ENCODE measurements at regions not wholly inside any gene's neighbourhood (a gene's known extent, or its start where the extent isn't known, plus 50 kb on each side); places are given as distances from the start of the nearest gene placed in this dataset.
A peak's percentile ranks its signal among the peaks of the same experiment; 100 is the strongest.

DNA sequence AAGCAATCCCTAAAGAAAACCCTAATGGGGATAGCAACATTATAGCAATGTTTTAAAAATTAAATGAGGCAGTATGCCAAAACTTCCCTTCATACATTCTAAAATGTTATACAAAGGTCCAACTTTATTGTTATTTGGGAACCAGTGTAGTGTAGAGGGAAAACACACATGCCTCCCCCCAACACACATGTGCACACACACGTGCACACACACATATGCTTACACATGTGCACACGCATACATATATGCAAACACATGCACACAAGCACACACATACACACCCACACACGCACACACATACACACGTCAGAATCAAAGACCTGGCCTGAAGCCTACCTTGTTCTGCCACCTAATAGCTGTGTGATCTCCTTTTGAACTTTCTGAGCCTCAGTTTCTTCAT is 83.3 kb downstream of the SCN11A start:
- Histone ChIP-seq H3K4me1 (ENCODE audit: control insufficient read depth in 1 of 2, extremely low read depth in 1 of 2, insufficient read depth in 2 of 2, low read length in 2 of 2) (no peaks in the 10 kb centered on the region), H3K27me3 (replicated peaks in 1 of 2; ENCODE audit: control insufficient read depth in 2 of 2, extremely low read depth in 1 of 2, insufficient read depth in 2 of 2, low read length in 1 of 2) (peaks cover 0 to 15% of the 10 kb centered on the region in 2 experiments), H3K9me3 (no peaks in the 10 kb centered on the region), H3K4me3 (ENCODE audit: control insufficient read depth in 1 of 2, extremely low read depth in 1 of 2, low read length in 1 of 2) (no peak overlapping the region), H3K27ac (ENCODE audit: low read length) (no peak overlapping the region), H3K36me3 (ENCODE audit: control insufficient read depth in 2 of 2, extremely low read depth in 1 of 2, insufficient read depth in 1 of 2, low read length in 1 of 2) (no peaks in the 10 kb centered on the region)
- CTCF ChIA-PET = no interaction called here
- 83% methylated on average over 4 of the region's 4 CpGs for WGBS (ENCODE audit: insufficient coverage)
- POLR2A ChIA-PET = no interaction called here
- Mint-ChIP-seq H3K27me3 (peaks cover 5 to 11% of the 10 kb centered on the region in 2 donors), H3K4me1 (no peaks in the 10 kb centered on the region), H3K27ac (no peak overlapping the region), H3K4me3 (no peak overlapping the region), H3K36me3 (no peaks in the 10 kb centered on the region), H3K9me3 (no peaks in the 10 kb centered on the region)
- DNase-seq = no peak
- ATAC-seq (replicated peaks in 1 of 4) = no peak

DNA sequence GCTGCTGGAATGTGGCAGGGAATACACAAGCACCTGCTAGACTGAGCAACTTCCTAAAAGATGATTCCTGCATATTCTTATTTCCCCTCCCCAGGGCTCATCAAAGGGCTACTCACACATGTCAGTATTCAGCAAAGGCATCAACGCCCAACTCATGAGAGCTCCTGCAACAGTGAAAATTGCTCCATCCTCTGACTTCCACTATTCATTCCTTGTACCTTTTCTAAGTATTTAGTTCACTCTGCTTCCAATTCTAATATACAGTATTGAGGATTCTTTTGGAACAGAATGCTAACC is 84.1 kb downstream of the SCN11A start:
- Mint-ChIP-seq H3K36me3 (no peaks in the 10 kb centered on the region), H3K4me1 (no peaks in the 10 kb centered on the region), H3K27me3 (peaks cover 5 to 14% of the 10 kb centered on the region in 2 donors), H3K27ac (no peak overlapping the region), H3K4me3 (no peak overlapping the region), H3K9me3 (no peaks in the 10 kb centered on the region)
- H3K27me3 ChIP-seq (replicated peaks in 1 of 2; ENCODE audit: control insufficient read depth in 2 of 2, extremely low read depth in 1 of 2, insufficient read depth in 2 of 2, low read length in 1 of 2) = peaks cover 0 to 15% of the 10 kb centered on the region in 2 experiments
- no peaks in the 10 kb centered on the region for H3K36me3 ChIP-seq (ENCODE audit: control insufficient read depth in 2 of 2, extremely low read depth in 1 of 2, insufficient read depth in 1 of 2, low read length in 1 of 2)
- H3K27ac ChIP-seq (ENCODE audit: low read length) = no peak overlapping the region
- ATAC-seq (replicated peaks in 1 of 4) = no peak
- H3K4me1 ChIP-seq (ENCODE audit: control insufficient read depth in 1 of 2, extremely low read depth in 1 of 2, insufficient read depth in 2 of 2, low read length in 2 of 2) = no peaks in the 10 kb centered on the region
- ChIA-PET CTCF (no interaction called here), POLR2A (no interaction called here)
- no peak for DNase-seq
- no peaks in the 10 kb centered on the region for H3K9me3 ChIP-seq
- WGBS (ENCODE audit: insufficient coverage) = no CpG with 5 or more reads among the region's 1 CpG
- no peak overlapping the region for H3K4me3 ChIP-seq (ENCODE audit: control insufficient read depth in 1 of 2, extremely low read depth in 1 of 2, low read length in 1 of 2)

DNA sequence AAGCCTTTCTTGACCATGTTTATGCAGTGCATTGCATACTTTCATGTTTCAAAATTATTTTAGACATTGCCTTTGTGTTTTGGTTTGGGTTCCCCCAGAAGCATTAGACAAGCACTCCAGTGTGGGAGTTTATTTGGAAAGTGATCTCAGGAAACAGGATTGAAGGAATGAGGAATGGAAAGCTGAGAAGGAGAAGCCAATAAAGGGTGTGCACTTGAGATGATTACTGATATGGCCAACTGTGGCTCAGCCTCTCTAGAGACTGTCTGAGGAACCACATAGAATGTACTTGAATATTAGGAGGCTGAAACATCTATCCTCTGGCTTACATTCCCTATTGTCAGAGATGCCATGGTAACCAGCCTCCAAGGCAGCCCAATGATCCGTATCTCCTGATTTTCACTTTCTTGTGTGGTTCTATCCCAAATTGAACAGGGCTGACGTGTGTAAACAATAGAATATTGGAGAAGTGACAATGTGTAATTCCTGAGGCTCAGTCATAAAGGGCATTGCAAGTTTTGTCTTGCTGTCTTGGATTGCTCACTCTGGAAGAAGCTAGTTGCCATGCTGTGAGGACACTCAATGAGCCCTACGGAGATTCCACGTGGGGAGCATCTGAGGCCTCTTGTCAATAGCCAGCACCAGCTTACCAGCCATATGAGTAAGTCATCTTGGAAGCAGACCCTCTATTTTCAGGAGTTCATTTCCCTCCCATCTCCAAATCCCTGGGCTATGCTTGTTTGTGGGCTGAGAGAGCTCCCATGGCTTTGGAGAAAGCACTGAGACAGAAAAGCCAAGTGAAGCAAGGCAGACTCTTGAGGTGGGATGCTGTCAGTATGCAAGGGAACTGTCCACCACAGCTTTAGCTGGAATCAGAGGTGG is 84.7 kb downstream of the SCN11A start:
- 60% methylated on average over 1 of the region's 4 CpGs for WGBS (ENCODE audit: insufficient coverage)
- Mint-ChIP-seq H3K36me3 (no peaks in the 10 kb centered on the region), H3K9me3 (no peaks in the 10 kb centered on the region), H3K27me3 (peaks cover 5 to 12% of the 10 kb centered on the region in 2 donors), H3K4me3 (no peak overlapping the region), H3K27ac (no peak overlapping the region), H3K4me1 (no peaks in the 10 kb centered on the region)
- Histone ChIP-seq H3K4me3 (ENCODE audit: control insufficient read depth in 1 of 2, extremely low read depth in 1 of 2, low read length in 1 of 2) (no peak overlapping the region), H3K9me3 (no peaks in the 10 kb centered on the region), H3K27ac (ENCODE audit: low read length) (no peak overlapping the region), H3K27me3 (replicated peaks in 1 of 2; ENCODE audit: control insufficient read depth in 2 of 2, extremely low read depth in 1 of 2, insufficient read depth in 2 of 2, low read length in 1 of 2) (peaks cover 0 to 12% of the 10 kb centered on the region in 2 experiments), H3K4me1 (ENCODE audit: control insufficient read depth in 1 of 2, extremely low read depth in 1 of 2, insufficient read depth in 2 of 2, low read length in 2 of 2) (no peaks in the 10 kb centered on the region), H3K36me3 (ENCODE audit: control insufficient read depth in 2 of 2, extremely low read depth in 1 of 2, insufficient read depth in 1 of 2, low read length in 1 of 2) (no peaks in the 10 kb centered on the region)
- no peak for DNase-seq
- POLR2A ChIA-PET = no interaction called here
- no peak for ATAC-seq (replicated peaks in 1 of 4)
- CTCF ChIA-PET = interaction anchor here in 1 of 2 donors (0.6 kb wide), 1 partner anchor 391 kb away, joined by 3 read pairs; no protein-coding TSS in a partner anchor

DNA sequence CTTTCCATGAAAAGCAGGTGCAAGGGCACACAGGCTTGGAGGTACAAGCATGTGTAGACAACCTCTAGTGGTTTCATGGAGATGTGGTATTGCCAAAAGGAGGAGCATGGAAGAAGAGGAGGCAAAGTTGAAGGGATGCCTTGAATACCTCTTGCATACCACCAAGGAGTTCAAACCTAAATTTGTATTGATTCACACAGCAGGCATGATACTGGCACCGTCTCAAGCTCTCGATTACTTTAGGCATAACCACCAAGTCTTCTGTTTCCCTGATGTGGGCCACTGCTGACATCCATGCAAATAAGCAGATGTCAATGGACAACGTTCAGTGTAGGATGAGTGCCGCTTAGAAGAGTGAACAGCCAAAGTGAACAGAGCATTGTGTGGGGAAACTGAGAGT is 87.1 kb downstream of the SCN11A start:
- Histone ChIP-seq H3K4me3 (ENCODE audit: control insufficient read depth in 1 of 2, extremely low read depth in 1 of 2, low read length in 1 of 2) (no peak overlapping the region), H3K27me3 (replicated peaks in 1 of 2; ENCODE audit: control insufficient read depth in 2 of 2, extremely low read depth in 1 of 2, insufficient read depth in 2 of 2, low read length in 1 of 2) (peaks cover 0 to 5% of the 10 kb centered on the region in 2 experiments), H3K27ac (ENCODE audit: low read length) (no peak overlapping the region), H3K9me3 (no peaks in the 10 kb centered on the region), H3K36me3 (ENCODE audit: control insufficient read depth in 2 of 2, extremely low read depth in 1 of 2, insufficient read depth in 1 of 2, low read length in 1 of 2) (no peaks in the 10 kb centered on the region), H3K4me1 (ENCODE audit: control insufficient read depth in 1 of 2, extremely low read depth in 1 of 2, insufficient read depth in 2 of 2, low read length in 2 of 2) (no peaks in the 10 kb centered on the region)
- ATAC-seq (replicated peaks in 1 of 4) (no peak), DNase-seq (no peak)
- WGBS (ENCODE audit: insufficient coverage) = 95% methylated on average over 2 of the region's 4 CpGs
- H3K4me3 Mint-ChIP-seq = no peak overlapping the region
- H3K27me3 Mint-ChIP-seq = peaks cover 0 to 9% of the 10 kb centered on the region in 2 donors
- H3K4me1 Mint-ChIP-seq = peaks cover 0 to 5% (median 3%) of the 10 kb centered on the region in 3 donors
- POLR2A ChIA-PET = no interaction called here
- H3K27ac Mint-ChIP-seq = no peak overlapping the region
- no peaks in the 10 kb centered on the region for H3K9me3 Mint-ChIP-seq
- CTCF ChIA-PET = no interaction called here
- H3K36me3 Mint-ChIP-seq = no peaks in the 10 kb centered on the region

DNA sequence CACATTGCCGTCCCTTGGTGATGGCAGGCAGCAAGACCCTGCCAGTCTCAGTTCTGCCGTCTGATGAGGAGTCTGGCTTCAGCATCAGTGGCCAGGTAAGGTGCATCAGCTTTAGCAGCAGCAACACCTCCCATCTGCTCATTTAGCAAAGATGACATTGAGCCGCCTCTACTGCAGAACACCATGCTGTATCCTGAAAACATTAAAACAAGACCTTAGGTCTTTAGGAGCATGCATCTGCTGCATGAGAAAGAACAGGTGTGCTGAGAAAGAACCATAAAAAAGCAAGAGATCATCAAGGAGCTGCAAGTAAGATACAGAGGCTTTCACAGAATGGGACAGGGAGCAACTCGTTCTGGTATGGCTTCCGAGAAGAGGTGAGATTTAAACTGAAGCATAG is 87.5 kb downstream of the SCN11A start:
- no peaks in the 10 kb centered on the region for H3K9me3 ChIP-seq
- POLR2A ChIA-PET = no interaction called here
- peaks cover 0 to 5% (median 3%) of the 10 kb centered on the region in 3 donors for H3K4me1 Mint-ChIP-seq
- H3K36me3 Mint-ChIP-seq = no peaks in the 10 kb centered on the region
- peaks cover 0 to 3% of the 10 kb centered on the region in 2 experiments for H3K27me3 ChIP-seq (replicated peaks in 1 of 2; ENCODE audit: control insufficient read depth in 2 of 2, extremely low read depth in 1 of 2, insufficient read depth in 2 of 2, low read length in 1 of 2)
- no peak overlapping the region for H3K27ac Mint-ChIP-seq
- 79% methylated on average over 4 of the region's 5 CpGs for WGBS (ENCODE audit: insufficient coverage)
- DNase-seq = no peak
- peaks cover 0 to 8% of the 10 kb centered on the region in 2 donors for H3K27me3 Mint-ChIP-seq
- no peaks in the 10 kb centered on the region for H3K9me3 Mint-ChIP-seq
- H3K4me3 ChIP-seq (ENCODE audit: control insufficient read depth in 1 of 2, extremely low read depth in 1 of 2, low read length in 1 of 2) = no peak overlapping the region
- H3K4me3 Mint-ChIP-seq = no peak overlapping the region
- no peaks in the 10 kb centered on the region for H3K4me1 ChIP-seq (ENCODE audit: control insufficient read depth in 1 of 2, extremely low read depth in 1 of 2, insufficient read depth in 2 of 2, low read length in 2 of 2)
- CTCF ChIA-PET = no interaction called here
- no peak for ATAC-seq (replicated peaks in 1 of 4)
- H3K27ac ChIP-seq (ENCODE audit: low read length) = no peak overlapping the region
- H3K36me3 ChIP-seq (ENCODE audit: control insufficient read depth in 2 of 2, extremely low read depth in 1 of 2, insufficient read depth in 1 of 2, low read length in 1 of 2) = no peaks in the 10 kb centered on the region

DNA sequence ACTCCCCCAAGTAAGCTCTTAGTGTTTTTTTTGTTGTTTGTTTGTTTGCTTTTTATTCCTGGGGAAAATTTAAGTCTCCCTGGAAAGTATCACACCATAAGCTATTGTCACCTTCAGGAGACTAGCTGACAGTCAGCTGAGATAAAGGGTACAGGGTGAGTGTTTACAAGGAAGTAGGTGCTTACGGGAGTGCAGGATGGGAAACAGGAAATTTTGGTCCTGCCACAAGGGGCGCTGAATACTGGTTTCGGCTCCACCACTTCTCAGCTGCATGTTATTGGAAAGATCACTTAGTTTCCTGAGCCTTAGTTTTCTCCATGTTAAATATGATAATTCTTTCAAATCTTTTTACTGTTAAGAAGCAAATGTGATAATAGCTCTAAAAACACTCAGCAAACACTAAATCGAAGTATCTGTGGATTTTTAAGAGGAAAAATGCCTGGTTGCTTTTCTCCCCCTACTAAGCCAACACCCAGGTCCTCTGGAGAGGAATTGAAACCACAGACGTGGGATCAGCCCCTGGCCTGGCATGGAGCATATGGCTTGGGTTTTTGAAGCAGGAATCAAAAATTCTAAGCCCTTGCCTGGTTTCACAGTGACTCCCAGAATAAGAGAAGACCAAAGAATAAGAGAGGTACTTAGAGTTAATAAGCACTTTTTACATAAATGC is 90.7 kb downstream of the SCN11A start:
- Histone ChIP-seq H3K27ac (ENCODE audit: low read length) (no peak overlapping the region), H3K4me3 (ENCODE audit: control insufficient read depth in 1 of 2, extremely low read depth in 1 of 2, low read length in 1 of 2) (no peak overlapping the region), H3K9me3 (no peaks in the 10 kb centered on the region), H3K4me1 (ENCODE audit: control insufficient read depth in 1 of 2, extremely low read depth in 1 of 2, insufficient read depth in 2 of 2, low read length in 2 of 2) (no peaks in the 10 kb centered on the region), H3K36me3 (ENCODE audit: control insufficient read depth in 2 of 2, extremely low read depth in 1 of 2, insufficient read depth in 1 of 2, low read length in 1 of 2) (no peaks in the 10 kb centered on the region), H3K27me3 (replicated peaks in 1 of 2; ENCODE audit: control insufficient read depth in 2 of 2, extremely low read depth in 1 of 2, insufficient read depth in 2 of 2, low read length in 1 of 2) (no peaks in the 10 kb centered on the region)
- H3K4me3 Mint-ChIP-seq = no peak overlapping the region
- H3K36me3 Mint-ChIP-seq = no peaks in the 10 kb centered on the region
- peaks cover 0 to 3% of the 10 kb centered on the region in 2 donors for H3K27me3 Mint-ChIP-seq
- ChIA-PET CTCF (interaction anchor here in 1 of 2 donors (0.7 kb wide), 1 partner anchor 34 kb away, joined by 3 read pairs; no protein-coding TSS in a partner anchor), POLR2A (no interaction called here)
- WGBS (ENCODE audit: insufficient coverage) = 0% methylated on average over 1 of the region's 5 CpGs
- DNase-seq (peak in 14 of 35 experiments; percentile 1 to 46 (median 15)), ATAC-seq (replicated peaks in 1 of 4) (peak in 3 of 4 experiments; percentile 39 to 63 (median 41))
- no peaks in the 10 kb centered on the region for H3K9me3 Mint-ChIP-seq
- peaks cover 0 to 5% (median 3%) of the 10 kb centered on the region in 3 donors for H3K4me1 Mint-ChIP-seq
- H3K27ac Mint-ChIP-seq = no peak overlapping the region

All from T-cell (primary cell).